ENCODE measurements at regions not wholly inside any gene's neighbourhood (a gene's known extent, or its start where the extent isn't known, plus 50 kb on each side); places are given as distances from the start of the nearest gene placed in this dataset.

DNA sequence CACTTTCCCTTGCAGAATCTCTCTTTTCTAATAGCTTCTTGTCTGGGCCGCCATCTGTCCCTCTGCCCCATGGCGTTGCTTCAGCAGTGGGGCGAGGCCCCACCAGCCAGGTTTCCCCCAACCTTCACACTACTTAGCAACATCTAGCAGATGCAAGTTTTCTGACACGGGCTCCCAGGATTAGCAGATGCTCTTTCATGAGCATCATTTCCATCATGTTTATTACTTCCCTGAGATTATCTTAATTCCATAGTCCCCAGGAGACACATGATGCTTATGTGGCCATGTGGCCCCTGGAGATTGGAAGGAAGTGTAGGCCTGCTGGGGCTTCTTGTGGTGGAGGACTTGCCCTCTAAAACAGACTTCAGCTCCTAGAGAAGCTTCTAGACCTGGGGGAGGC lies 102.0 kb upstream of the MYL2 start:
- TF ChIP-seq CTCF (IDR thresholded peaks at IDR 0.05) (no peak), POLR2A (IDR thresholded peaks at IDR 0.05) (no peak)

Measured in uterus (tissue), 2 donors.